IMR-90 (cell line): ENCODE measurements at regions not wholly inside any gene's neighbourhood (a gene's known extent, or its start where the extent isn't known, plus 50 kb on each side); places are given as distances from the start of the nearest gene placed in this dataset.

Experiments used
- ATAC-seq: fragments of 200-7000 bp; cut with Tn5 transposase; 2 replicates; pipeline ENCODE4 v1.9.1; 2020; ENCODE audit warnings: low read depth, mild to moderate bottlenecking, moderate library complexity
- BruUV-seq: library from RNA; stranded (reverse); fragments of 400-500 nt; replicated peaks from 2 replicates; lab custom pipeline; 2021; lab: Mats Ljungman, UMichigan
- CTCF ChIA-PET: fragments of 300-600 bp; formaldehyde crosslinking; extraction: SDS; loops from one replicate; lab custom pipeline; 2021; ENCODE audit warnings: antibody characterized with exemption; lab: Yijun Ruan, JAX
- POLR2A ChIA-PET: fragments of 300-600 bp; sonication (Branson Sonifier 250); formaldehyde crosslinking; loops from one replicate; lab custom pipeline; 2022; ENCODE audit warnings: antibody characterized with exemption; ENCODE audit not compliant: unreplicated experiment; lab: Charles Lee
- DNase-seq: peaks from one replicate; pipeline ENCODE4 v3.0.0; 2013
- H2AFZ ChIP-seq: replicated peaks from 2 replicates; pipeline ENCODE3; 2013; ENCODE audit warnings: low read length, mild to moderate bottlenecking; ENCODE audit not compliant: poor library complexity
- H2AK5ac ChIP-seq: 2 replicates; pipeline ENCODE4 v1.6.1; 2013; ENCODE audit warnings: low read depth, low read length, inconsistent platforms
- H2AK9ac ChIP-seq: replicated peaks from 2 replicates; pipeline ENCODE3; 2013; ENCODE audit warnings: mild to moderate bottlenecking, low read depth, low read length, moderate library complexity; ENCODE audit not compliant: poor library complexity
- H2BK120ac ChIP-seq: 2 replicates; pipeline ENCODE4 v1.6.1; 2013; ENCODE audit warnings: low read depth, low read length, inconsistent platforms
- H2BK15ac ChIP-seq: 3 replicates; pipeline ENCODE4 v1.6.1; 2013; ENCODE audit warnings: low read depth, low read length, inconsistent platforms
- H2BK20ac ChIP-seq: 2 replicates; pipeline ENCODE4 v1.6.1; 2013; ENCODE audit warnings: low read depth, mild to moderate bottlenecking, inconsistent platforms, low read length, moderate library complexity
- H2BK5ac ChIP-seq: 2 replicates; pipeline ENCODE4 v1.6.1; 2013; ENCODE audit warnings: mild to moderate bottlenecking, low read depth, low read length, inconsistent platforms; ENCODE audit not compliant: poor library complexity, severe bottlenecking
- H3K14ac ChIP-seq: replicated peaks from 2 replicates; pipeline ENCODE4 v1.6.1; 2013; ENCODE audit warnings: low read depth, low read length, inconsistent platforms
- H3K18ac ChIP-seq: 2 replicates; pipeline ENCODE4 v1.6.1; 2013; ENCODE audit warnings: low read depth, low read length, control low read depth
- H3K23ac ChIP-seq: 2 replicates; pipeline ENCODE4 v1.6.1; 2013; ENCODE audit warnings: low read depth, low read length, inconsistent platforms
- H3K27ac ChIP-seq: 2 replicates; pipeline ENCODE4 v1.5.1; 2013; ENCODE audit warnings: mild to moderate bottlenecking, control low read depth, low read length; ENCODE audit not compliant: insufficient read depth
- H3K27me3 ChIP-seq: 2 replicates; pipeline ENCODE4 v1.6.1; 2013; ENCODE audit warnings: low read length; ENCODE audit not compliant: control insufficient read depth, insufficient read depth
- H3K36me3 ChIP-seq: 2 replicates; pipeline ENCODE4 v1.6.1; 2013; ENCODE audit warnings: low read length, mixed read lengths; ENCODE audit not compliant: control insufficient read depth, insufficient read depth
- H3K4ac ChIP-seq: 2 replicates; pipeline ENCODE4 v1.6.1; 2013; ENCODE audit warnings: low read depth, low read length, inconsistent platforms
- H3K4me1 ChIP-seq: 2 replicates; pipeline ENCODE4 v1.6.1; 2013; ENCODE audit warnings: low read length, mixed read lengths; ENCODE audit not compliant: control insufficient read depth, insufficient read depth
- H3K4me2 ChIP-seq: 2 replicates; pipeline ENCODE4 v1.6.1; 2013; ENCODE audit warnings: low read depth, mild to moderate bottlenecking, control low read depth, low read length, moderate library complexity
- H3K4me3 ChIP-seq: 2 replicates; pipeline ENCODE4 v1.5.1; 2013; ENCODE audit warnings: low read depth, mild to moderate bottlenecking, control low read depth, low read length, moderate library complexity; ENCODE audit not compliant: insufficient read depth
- H3K56ac ChIP-seq: 2 replicates; pipeline ENCODE4 v1.6.1; 2013; ENCODE audit warnings: low read length, inconsistent platforms; ENCODE audit not compliant: insufficient read depth; ENCODE audit errors: extremely low read depth
- H3K79me1 ChIP-seq, 2 experiments: 2 replicates each; pipeline ENCODE4 v1.6.1; 2013; ENCODE audit warnings: low read length in 2 of 2, inconsistent platforms in 1 of 2, low read depth in 1 of 2
- H3K9ac ChIP-seq: 2 replicates; pipeline ENCODE4 v1.6.1; 2013; ENCODE audit warnings: low read depth, low read length, control low read depth
- H3K9me1 ChIP-seq: 2 replicates; pipeline ENCODE4 v1.6.1; 2013; ENCODE audit warnings: low read length, inconsistent platforms; ENCODE audit not compliant: insufficient read depth
- H3K9me3 ChIP-seq: 2 replicates; pipeline ENCODE4 v1.6.1; 2013; ENCODE audit warnings: low read length; ENCODE audit not compliant: control insufficient read depth, insufficient read depth
- H4K20me1 ChIP-seq: 2 replicates; pipeline ENCODE4 v1.6.1; 2013; ENCODE audit warnings: low read length, inconsistent platforms; ENCODE audit not compliant: insufficient read depth
- H4K5ac ChIP-seq: 2 replicates; pipeline ENCODE4 v1.6.1; 2013; ENCODE audit warnings: mild to moderate bottlenecking, low read depth, low read length, control low read depth
- H4K8ac ChIP-seq, 2 experiments: 2 replicates each; pipeline ENCODE4 v1.6.1; 2013; ENCODE audit warnings: low read depth in 2 of 2, low read length in 2 of 2, control low read depth in 1 of 2, inconsistent platforms in 1 of 2
- H4K91ac ChIP-seq: 2 replicates; pipeline ENCODE4 v1.6.1; 2013; ENCODE audit warnings: low read depth, low read length, inconsistent platforms; ENCODE audit not compliant: insufficient read depth
- BHLHE40 ChIP-seq: fragments of 150-350 bp; IDR thresholded peaks from 2 replicates; pipeline ENCODE4 v1.6.1; 2016; ENCODE audit warnings: mild to moderate bottlenecking, low read depth, low read length
- CHD1 ChIP-seq: IDR thresholded peaks from 2 replicates; pipeline ENCODE4 v1.6.1; 2012; ENCODE audit warnings: low read depth, low read length, improper control_type of control experiment
- ELK1 ChIP-seq: fragments of 150-350 bp; IDR thresholded peaks from 2 replicates; pipeline ENCODE4 v1.6.1; 2016; ENCODE audit warnings: low read depth, mild to moderate bottlenecking, low read length, moderate library complexity, borderline replicate concordance
- MAFK ChIP-seq: IDR thresholded peaks from 2 replicates; pipeline ENCODE4 v1.6.1; 2012; ENCODE audit warnings: low read depth, low read length, improper control_type of control experiment
- MXI1 ChIP-seq: IDR thresholded peaks from 2 replicates; pipeline ENCODE4 v1.6.1; 2012; ENCODE audit warnings: low read depth, mild to moderate bottlenecking, low read length, moderate library complexity, borderline replicate concordance
- POLR2A ChIP-seq: IDR thresholded peaks from 2 replicates; pipeline ENCODE4 v1.6.1; 2012; ENCODE audit warnings: mild to moderate bottlenecking, low read depth, low read length
- RCOR1 ChIP-seq: IDR thresholded peaks from 2 replicates; pipeline ENCODE4 v1.6.1; 2012; ENCODE audit warnings: mild to moderate bottlenecking, low read length, improper control_type of control experiment; ENCODE audit not compliant: insufficient replicate concordance
- RFX5 ChIP-seq: IDR thresholded peaks from 2 replicates; pipeline ENCODE4 v1.8.0; 2012; ENCODE audit warnings: low read depth, mild to moderate bottlenecking, low read length, moderate library complexity
- SMC3 ChIP-seq: fragments of 150-350 bp; IDR thresholded peaks from 2 replicates; pipeline ENCODE4 v1.6.1; 2016; ENCODE audit warnings: low read depth, mild to moderate bottlenecking, antibody characterized with exemption, low read length, moderate library complexity
- USF2 ChIP-seq: fragments of 150-350 bp; IDR thresholded peaks from 2 replicates; pipeline ENCODE4 v1.6.1; 2017; ENCODE audit warnings: mild to moderate bottlenecking, antibody characterized with exemption, low read length, low read depth
- WGBS, 2 experiments: methylation state at CpG; one replicate each; pipeline versions ENCODE4 v1.1.5 to v1.1.7; 2013; ENCODE audit warnings: missing lambda C conversion rate in 2 of 2; ENCODE audit not compliant: insufficient read length in 1 of 2; ENCODE audit errors: extremely low coverage in 2 of 2; 5-methylcytosine and 5-hydroxymethylcytosine counted together
- dilution Hi-C: fragments of 300-500 bp; cut with HindIII; formaldehyde crosslinking; loops from one replicate; pipeline ENCODE4 v1.14.3; 2018; ENCODE audit warnings: low sequenced_read_pairs; ENCODE audit not compliant: unreplicated experiment
- in situ Hi-C: fragments of 300-500 bp; cut with MboI; formaldehyde crosslinking; loops from 3 replicates; pipeline ENCODE4 v1.14.3; 2019; ENCODE audit warnings: low sequenced_read_pairs, inconsistent platforms, mixed read lengths
- intact Hi-C: fragments of 100-400 bp; cut with micrococcal nuclease; formaldehyde crosslinking; loops from 2 replicates; pipeline ENCODE4 v1.10.0; 2022

- Histone ChIP-seq H3K4me3 (no peak overlapping the region), H4K91ac (no peak overlapping the region), H3K4me1 (no peaks in the 10 kb centered on the region), H3K23ac (no peak overlapping the region), H3K27ac (no peak overlapping the region), H3K9me1 (no peaks in the 10 kb centered on the region), H2AK9ac (no peak overlapping the region), H3K4ac (no peak overlapping the region), H3K4me2 (no peak overlapping the region), H3K36me3 (no peaks in the 10 kb centered on the region), H2BK120ac (no peak overlapping the region), H3K27me3 (no peaks in the 10 kb centered on the region), H2BK15ac (no peak overlapping the region), H3K14ac (no peak overlapping the region), H2BK5ac (no peak overlapping the region), H3K18ac (no peak overlapping the region), H2BK20ac (no peak overlapping the region), H4K8ac (no peak overlapping the region), H2AK5ac (no peak overlapping the region), H4K5ac (no peak overlapping the region), H3K79me1 (no peaks in the 10 kb centered on the region), H3K9me3 (peaks cover 5% of the 10 kb centered on the region; the same call in 1 of the 2 replicates), H2AFZ (no peak overlapping the region), H4K20me1 (no peaks in the 10 kb centered on the region), H3K9ac (no peak overlapping the region), H3K56ac (no peak overlapping the region)
- DNase-seq (no peak), ATAC-seq (no peak)
- dilution Hi-C loops, result no loop called here
- in situ Hi-C loops, result no loop called here
- CTCF ChIA-PET, result no interaction called here
- no CpG with 5 or more reads among the region's 6 CpGs for WGBS, 2 experiments
- BruUV-seq, result no TSS peak
- TF ChIP-seq SMC3 (no peak), BHLHE40 (no peak), MXI1 (no peak), CHD1 (no peak), RFX5 (no peak), MAFK (no peak), RCOR1 (no peak), ELK1 (no peak), USF2 (no peak), POLR2A (no peak)
- intact Hi-C loops, result no loop called here
- POLR2A ChIA-PET, result no interaction called here
Measured at GRCh38 chr14:104496095-104496494, 83.5 kb upstream of the C14orf180 start.
